ENCODE measurements at regions not wholly inside any gene's neighbourhood (a gene's known extent, or its start where the extent isn't known, plus 50 kb on each side); places are given as distances from the start of the nearest gene placed in this dataset.

GRCh38 chr7:155202106-155202871, 95.4 kb upstream of the INSIG1 start:
- no peak for DNase-seq

DNA sequence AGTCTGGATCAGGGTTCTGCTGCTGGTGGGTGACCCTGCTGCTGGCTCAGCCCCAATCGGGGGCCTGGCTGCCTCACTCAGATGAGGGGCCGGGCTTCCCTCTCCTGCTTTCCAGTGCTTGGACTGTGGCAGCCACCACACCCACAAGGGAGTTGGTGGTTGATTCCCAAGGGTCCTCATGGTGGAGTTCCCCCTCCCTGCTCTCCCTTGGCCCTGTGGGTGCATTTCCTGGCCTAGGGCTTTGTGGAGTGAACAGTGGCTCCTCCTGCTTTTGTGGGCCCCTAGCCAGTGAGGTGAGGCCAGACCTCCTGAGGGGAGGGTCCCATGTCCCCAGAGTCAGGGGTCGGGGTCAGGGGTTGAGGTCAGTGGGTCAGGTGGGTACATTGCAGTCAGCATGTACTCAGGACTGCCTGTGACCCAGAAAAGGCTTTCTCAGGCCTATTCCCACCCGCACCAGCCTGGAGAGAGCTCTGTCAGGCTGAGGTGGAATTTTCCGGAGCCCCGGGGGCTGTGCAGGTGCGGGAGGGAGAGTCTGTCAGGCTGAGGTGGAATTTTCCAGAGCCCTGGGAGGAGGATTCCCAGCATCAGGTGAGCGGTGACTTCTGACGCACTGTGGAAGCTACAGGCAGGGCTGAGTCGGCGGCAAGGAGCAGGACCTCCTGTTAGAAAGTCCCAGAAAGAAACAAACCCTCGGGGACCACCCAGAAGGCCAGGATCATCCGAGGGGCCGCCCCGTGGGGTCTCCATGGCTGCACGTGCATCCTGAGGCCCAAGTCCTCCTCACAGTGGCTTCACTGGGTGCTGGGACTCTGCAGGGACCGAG, 94.4 kb upstream of the INSIG1 start:
- DNase-seq: no peak

DNA sequence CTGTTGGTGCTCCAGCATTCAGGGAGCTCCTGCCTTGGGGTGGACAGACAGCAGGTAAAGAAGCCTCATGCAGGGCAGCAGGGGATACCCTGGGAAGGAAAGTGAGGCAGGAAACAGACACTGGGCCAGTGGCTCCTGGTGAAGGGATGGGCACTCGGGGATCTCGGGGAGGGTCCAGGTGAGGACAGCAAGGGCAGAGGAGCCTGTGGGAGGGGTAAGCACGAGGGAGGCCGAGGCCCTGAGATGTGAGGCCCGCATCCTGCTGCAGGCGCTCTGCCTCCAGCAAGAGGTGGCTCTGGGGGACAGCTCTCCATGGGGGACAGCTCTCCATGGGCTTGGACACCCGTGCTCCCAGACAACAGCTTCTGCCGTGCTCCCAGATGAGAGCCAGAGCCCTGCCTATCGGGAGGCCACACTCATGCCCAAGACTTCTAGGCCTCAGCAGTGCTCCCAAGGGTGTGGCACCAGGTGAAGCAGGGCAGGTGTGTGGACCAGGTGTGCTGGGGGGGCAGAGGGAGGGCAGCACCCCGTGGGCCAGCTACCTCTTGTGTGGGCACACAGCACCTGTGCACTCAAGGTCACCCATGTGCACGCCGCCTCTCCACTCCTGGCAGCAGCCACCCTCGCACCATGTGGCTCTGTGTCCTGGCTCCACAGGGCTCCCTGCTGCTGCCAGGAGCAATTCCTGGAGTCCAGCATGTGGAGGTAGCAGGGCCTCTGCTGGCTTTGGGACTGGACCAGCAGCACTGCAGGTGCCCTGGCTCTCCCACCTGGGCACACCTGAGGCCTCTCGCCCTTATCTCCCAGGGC, 93.6 kb upstream of the INSIG1 start:
- DNase-seq: no peak

GRCh38 chr7:155204744-155205367, 92.8 kb upstream of the INSIG1 start:
- DNase-seq: no peak

- peak; percentile 52 for DNase-seq
Measured at GRCh38 chr7:155205368-155206317, 92.0 kb upstream of the INSIG1 start.

GRCh38 chr7:155206318-155207020, 91.2 kb upstream of the INSIG1 start:
- DNase-seq: peak; percentile 60

- no peak for DNase-seq
Measured at GRCh38 chr7:155207326-155208002, 90.2 kb upstream of the INSIG1 start.

- no peak for DNase-seq
Measured at GRCh38 chr7:155208681-155209477, 88.8 kb upstream of the INSIG1 start.

DNA sequence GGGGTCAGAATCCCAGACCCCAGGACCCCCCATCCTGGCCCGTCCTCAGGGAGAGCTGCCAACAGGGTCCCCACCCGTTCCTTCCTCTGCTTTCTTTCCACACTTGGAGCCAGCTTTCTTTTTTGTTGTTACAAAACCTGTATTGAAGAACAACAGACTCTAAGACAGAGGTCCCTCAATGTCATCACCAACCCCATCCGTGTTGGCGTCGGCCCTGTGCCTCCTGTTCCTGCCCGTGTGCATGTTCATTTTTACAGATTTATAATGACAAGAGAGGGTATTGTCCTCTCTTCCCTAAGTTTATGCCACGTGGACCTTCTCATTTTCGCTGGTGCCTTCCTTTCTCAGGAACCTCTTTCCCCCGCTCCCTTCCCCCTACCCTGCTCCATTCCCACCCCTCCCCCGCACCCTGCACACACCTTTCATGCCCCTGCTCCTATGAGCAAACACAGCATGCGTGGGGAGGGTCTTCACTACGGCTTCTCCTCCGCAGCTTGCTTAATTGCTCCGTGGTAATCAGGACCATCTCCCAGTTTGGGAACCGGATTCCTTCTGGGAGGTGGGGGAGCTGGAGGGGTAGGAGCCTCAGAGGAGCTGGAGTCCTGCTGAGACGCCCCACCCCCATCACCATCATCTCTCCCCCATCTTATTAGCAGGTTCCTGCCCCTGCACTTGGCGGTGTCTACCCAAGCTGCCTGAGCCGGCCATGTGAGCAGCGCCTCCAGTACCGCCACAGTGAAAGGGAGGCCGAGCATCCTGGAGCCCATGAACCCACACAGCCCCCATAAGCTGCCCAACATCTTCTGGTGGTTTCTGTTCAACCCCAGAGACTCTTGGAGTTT, 88.0 kb upstream of the INSIG1 start:
- DNase-seq: no peak

- DNase-seq: no peak
Measured at GRCh38 chr7:155210356-155210755, 87.3 kb upstream of the INSIG1 start.

GRCh38 chr7:155211173-155211572, 86.5 kb upstream of the INSIG1 start:
- no peak for DNase-seq

GRCh38 chr7:155211761-155212160, 85.9 kb upstream of the INSIG1 start:
- no peak for DNase-seq

DNA sequence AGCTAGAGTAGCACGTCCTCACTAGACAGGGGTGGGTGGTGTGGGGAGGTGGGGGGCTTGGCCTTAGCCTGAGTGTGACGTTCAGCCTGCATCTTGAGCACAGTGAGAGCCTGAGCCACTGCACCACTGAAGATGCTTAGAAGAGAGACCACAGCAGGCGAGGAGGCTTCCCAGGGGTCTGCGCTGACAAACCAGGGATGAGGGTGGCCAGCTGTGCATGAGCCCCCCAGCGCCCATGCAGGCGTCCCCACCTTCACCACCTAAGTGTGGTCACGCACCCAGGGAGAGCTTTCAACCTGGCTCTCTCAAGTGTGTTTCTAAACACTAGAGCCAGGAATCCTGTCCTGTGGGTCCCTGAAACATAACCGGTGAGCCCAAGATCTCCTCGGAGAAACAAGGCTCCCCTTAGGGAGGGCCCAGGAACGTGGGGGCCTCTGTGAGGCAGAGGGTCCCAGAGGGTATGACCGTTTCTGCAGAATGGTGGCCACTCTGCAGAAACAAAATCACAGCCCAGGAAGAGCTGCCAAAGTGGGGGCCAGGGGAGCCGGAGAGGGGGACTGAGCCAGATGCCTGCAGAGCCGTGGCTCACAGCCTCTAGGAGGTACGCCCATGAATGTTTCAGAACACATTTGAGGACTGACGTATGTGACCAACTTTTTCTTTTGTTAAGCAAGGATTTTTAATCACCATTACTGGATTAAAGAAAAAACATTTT, 85.2 kb upstream of the INSIG1 start:
- no peak for DNase-seq

- DNase-seq: no peak
Measured at GRCh38 chr7:155213385-155213784, 84.3 kb upstream of the INSIG1 start.

DNA sequence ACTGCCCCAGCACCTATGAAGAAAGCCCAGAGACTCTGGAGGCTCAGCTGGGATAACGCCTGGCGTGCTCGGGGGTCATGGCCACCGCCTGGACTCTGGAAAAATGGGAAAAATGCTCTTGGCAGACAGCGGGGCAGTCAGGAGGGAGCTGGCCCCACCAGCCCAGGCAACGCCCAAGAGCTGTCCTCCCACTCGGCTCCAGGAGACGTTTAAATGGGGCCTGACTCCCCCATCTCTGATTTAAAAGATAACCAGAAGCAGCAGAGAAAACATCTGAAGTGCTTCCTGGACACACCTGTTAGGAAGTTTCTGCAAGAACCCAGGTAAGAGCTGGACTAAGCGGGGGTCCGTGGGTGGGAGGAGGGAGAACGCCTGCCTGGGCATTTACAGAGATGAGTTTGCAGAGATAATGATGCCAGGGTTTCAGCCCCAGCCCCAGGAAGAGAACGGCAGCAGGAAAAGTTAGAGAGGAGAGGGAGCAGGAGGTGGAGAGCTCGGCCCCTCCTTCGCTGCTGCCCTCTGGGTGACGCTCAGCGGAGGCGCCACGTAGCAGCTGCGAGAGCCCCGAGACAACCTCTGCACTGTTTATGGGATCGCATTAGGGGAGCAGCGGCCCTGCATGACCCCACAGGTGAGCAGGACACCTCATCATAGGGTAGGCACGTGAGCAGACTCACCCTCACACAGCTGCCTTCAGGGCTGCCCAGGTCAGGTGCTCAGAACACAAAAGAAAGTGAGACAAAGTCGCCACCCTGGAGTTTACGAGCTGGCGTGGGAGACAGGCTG, 83.5 kb upstream of the INSIG1 start:
- DNase-seq: no peak

DNA sequence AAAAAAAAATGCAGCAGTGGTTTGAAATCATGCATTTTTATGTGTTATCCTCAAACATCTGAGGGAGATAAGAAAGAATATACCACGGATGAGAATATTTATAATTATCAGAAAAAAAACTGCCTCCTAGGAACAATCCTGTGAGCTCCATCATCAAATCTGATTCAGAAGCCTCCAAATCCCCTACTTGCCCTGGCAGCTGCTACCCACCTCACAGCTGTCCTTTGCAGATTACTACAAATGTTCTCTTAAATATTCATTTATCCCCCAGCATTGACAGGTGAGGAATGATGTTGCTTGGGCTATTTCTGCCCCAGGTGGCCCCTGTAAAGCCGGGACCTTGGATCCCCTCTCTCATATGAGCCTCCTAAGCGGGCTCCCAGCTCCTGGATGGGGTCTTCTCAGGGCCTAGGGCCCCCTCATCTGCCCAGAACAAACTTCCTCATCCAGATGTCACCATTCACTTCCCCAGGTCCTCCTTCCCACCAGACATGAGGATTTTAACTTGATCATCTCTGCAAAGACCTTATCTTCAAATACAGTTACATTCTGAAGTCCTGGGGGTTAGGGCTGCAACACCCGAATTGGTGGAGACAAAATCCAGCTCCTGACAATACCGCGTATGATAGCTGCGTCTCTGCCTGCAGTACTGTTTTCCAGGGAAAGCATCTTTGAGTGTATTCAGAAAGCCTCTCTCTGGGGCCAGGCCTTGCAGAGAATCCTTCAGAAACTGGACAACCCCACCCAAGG, 81.9 kb upstream of the INSIG1 start:
- no peak for DNase-seq
